ENCODE measurements at regions not wholly inside any gene's neighbourhood (a gene's known extent, or its start where the extent isn't known, plus 50 kb on each side); places are given as distances from the start of the nearest gene placed in this dataset.
"Not testable (repeated sequence)": the region's sequence is repeated elsewhere in the genome, so short reads cannot be mapped to it uniquely, and the experiment has no call there.

GRCh38 chr20:56689318-56689717 lies 60.2 kb downstream of the TFAP2C start:
- no peak for DNase-seq

GRCh38 chr20:56689852-56690485 lies 60.9 kb downstream of the TFAP2C start:
- no peak for DNase-seq

GRCh38 chr20:56690531-56691175 lies 61.5 kb downstream of the TFAP2C start:
- no peak for DNase-seq

- no peak for DNase-seq
Observed at GRCh38 chr20:56691325-56691998, 62.4 kb downstream of the TFAP2C start.

GRCh38 chr20:56693217-56693616 lies 64.1 kb downstream of the TFAP2C start:
- no peak for DNase-seq

GRCh38 chr20:56697476-56697875 lies 68.4 kb downstream of the TFAP2C start:
- DNase-seq, result no peak

- no peak for DNase-seq
Observed at GRCh38 chr20:56698297-56698696, 69.2 kb downstream of the TFAP2C start.

GRCh38 chr20:56698749-56699148 lies 69.6 kb downstream of the TFAP2C start:
- DNase-seq, result no peak

- no peak for DNase-seq
Observed at GRCh38 chr20:56702931-56703840, 74.1 kb downstream of the TFAP2C start.

GRCh38 chr20:56706867-56707360 lies 77.8 kb downstream of the TFAP2C start:
- no peak for DNase-seq

GRCh38 chr20:56708991-56709390 lies 79.9 kb downstream of the TFAP2C start:
- no peak for DNase-seq

GRCh38 chr20:56710125-56710524 lies 81.0 kb downstream of the TFAP2C start:
- DNase-seq, result no peak

GRCh38 chr20:56710577-56710976 lies 81.5 kb downstream of the TFAP2C start:
- DNase-seq, result not testable (repeated sequence)

- no peak for DNase-seq
Observed at GRCh38 chr20:56711018-56711417, 81.9 kb downstream of the TFAP2C start.

GRCh38 chr20:56715309-56715708 lies 86.2 kb downstream of the TFAP2C start:
- no peak for DNase-seq

- DNase-seq, result no peak
Observed at GRCh38 chr20:56715902-56716519, 86.9 kb downstream of the TFAP2C start.

GRCh38 chr20:56716806-56717205 lies 87.7 kb downstream of the TFAP2C start:
- no peak for DNase-seq

- no peak for DNase-seq
Observed at GRCh38 chr20:56718816-56719215, 89.7 kb downstream of the TFAP2C start.

- no peak for DNase-seq
Observed at GRCh38 chr20:56720620-56721213, 91.6 kb downstream of the TFAP2C start.

- DNase-seq, result peak; percentile 1
Observed at GRCh38 chr20:56722042-56722441, 92.9 kb downstream of the TFAP2C start.

GRCh38 chr20:56723331-56723730 lies 94.2 kb downstream of the TFAP2C start:
- no peak for DNase-seq

- no peak for DNase-seq
Observed at GRCh38 chr20:56724241-56724757, 95.2 kb downstream of the TFAP2C start.

Measured in NCI-H1694 treated with DMSO at 0.1 percent for 48 hours (cell line).